ENCODE measurements at regions not wholly inside any gene's neighbourhood (a gene's known extent, or its start where the extent isn't known, plus 50 kb on each side); places are given as distances from the start of the nearest gene placed in this dataset.

DNA sequence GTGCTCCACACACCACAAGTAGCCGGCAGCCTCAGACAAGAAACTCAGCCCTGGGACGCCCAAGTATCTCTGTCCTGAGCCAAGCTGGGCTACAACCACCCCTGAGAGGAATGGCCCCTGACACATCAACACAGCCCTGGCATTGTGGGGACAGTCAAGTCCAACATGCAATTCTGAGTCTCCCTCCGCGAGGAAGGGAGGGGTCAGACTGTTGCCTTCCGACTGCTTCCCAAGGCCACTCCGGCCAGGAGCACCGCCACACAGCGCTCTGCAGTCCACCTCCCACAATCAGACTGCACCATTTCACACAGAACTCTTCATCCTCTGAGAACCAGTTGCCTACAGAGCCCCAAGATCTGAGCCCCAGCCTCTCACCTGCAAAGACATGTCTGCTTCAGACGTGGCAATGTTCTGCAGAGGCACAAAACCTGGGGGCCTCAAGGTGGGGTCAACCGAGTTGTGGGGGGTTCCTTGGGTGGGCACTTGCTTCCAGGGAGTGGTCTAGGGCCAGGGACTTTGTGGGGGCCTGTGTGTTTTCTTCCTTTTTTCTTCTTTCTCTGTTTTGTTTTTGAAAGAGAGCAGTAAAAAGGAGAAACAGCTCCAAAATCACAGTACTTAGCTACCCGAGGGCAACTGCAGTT is 76.7 kb upstream of the SALL3 start:
- no peak overlapping the region for H3K27ac ChIP-seq (ENCODE audit: low read length)
- peaks cover 0 to 18% of the 10 kb centered on the region in 2 donors for H3K9me3 ChIP-seq (ENCODE audit: control insufficient read depth in 1 of 2, low read length in 2 of 2)

DNA sequence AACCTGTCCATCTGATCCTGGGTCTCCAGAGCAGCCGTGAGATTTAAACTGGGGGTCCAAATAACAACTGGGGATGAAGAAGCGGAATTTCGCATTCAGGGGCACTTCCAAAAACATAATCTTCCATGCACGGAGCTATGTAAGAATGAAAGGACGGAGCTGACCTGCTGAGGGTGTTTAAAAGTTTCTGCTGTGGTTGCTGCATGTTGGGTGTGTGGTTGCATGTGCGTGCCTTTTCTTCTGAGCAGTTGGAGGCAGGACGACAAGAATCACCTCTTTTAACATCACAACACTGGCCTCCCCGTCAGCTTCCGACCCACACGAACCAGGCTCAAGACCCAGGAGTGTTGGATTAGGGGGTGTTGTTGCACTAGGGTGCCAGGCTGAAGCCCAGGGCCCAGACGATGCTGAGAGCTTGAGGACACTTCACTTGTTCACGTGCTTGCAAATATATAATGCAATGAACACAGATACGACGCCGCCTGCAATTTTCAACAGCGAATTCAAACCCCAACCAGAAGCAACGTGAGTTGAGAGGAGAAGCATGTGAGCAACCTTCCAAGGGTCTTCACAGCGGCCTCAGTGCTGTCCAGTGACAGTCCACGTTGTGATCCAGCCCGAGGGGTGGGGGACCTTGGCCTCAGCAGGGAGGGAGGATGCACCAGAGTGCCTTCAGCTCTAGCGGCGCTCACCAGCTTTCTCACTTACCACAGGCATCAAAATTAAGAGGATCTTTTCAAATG is 76.0 kb upstream of the SALL3 start:
- H3K27ac ChIP-seq (ENCODE audit: low read length), result no peak overlapping the region
- no peak overlapping the region for H3K4me3 ChIP-seq (ENCODE audit: low read depth in 1 of 2, low read length in 2 of 2)
- H3K36me3 ChIP-seq (ENCODE audit: control insufficient read depth in 1 of 2, insufficient read depth in 2 of 2, low read length in 2 of 2), result no peaks in the 10 kb centered on the region
- peaks cover 0 to 13% of the 10 kb centered on the region in 2 donors for H3K9me3 ChIP-seq (ENCODE audit: control insufficient read depth in 1 of 2, low read length in 2 of 2)
- H3K27me3 ChIP-seq (ENCODE audit: low read depth, low read length), result no peaks in the 10 kb centered on the region
- H3K4me1 ChIP-seq (ENCODE audit: control insufficient read depth in 1 of 2, insufficient read depth in 2 of 2, low read length in 2 of 2), result no peaks in the 10 kb centered on the region

More for the DNA sequence above, 76.7 kb upstream of the SALL3 start:
- Histone ChIP-seq H3K27me3 (ENCODE audit: low read depth, low read length) (no peaks in the 10 kb centered on the region), H3K4me3 (ENCODE audit: low read depth in 1 of 2, low read length in 2 of 2) (no peak overlapping the region), H3K4me1 (ENCODE audit: control insufficient read depth in 1 of 2, insufficient read depth in 2 of 2, low read length in 2 of 2) (no peaks in the 10 kb centered on the region), H3K36me3 (ENCODE audit: control insufficient read depth in 1 of 2, insufficient read depth in 2 of 2, low read length in 2 of 2) (no peaks in the 10 kb centered on the region)

DNA sequence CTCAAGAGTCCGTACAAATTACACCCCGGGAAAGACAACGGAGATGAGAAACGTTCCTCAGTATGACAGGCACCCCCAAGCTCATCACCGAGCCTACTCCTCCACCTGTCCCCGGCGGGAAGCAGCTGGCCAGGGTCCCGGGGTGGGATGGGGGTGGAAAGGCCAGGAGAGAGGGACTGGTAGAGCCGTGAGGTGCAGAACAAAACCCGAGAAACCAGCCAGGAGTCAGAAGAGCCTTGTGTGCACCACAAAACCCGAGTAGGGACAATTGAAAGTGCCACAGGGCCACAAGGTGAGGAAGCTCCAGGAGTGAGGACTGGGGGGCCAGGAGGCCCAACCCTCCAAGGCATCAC is 75.5 kb upstream of the SALL3 start:
- Histone ChIP-seq H3K36me3 (ENCODE audit: control insufficient read depth in 1 of 2, insufficient read depth in 2 of 2, low read length in 2 of 2) (no peaks in the 10 kb centered on the region), H3K4me1 (ENCODE audit: control insufficient read depth in 1 of 2, insufficient read depth in 2 of 2, low read length in 2 of 2) (no peaks in the 10 kb centered on the region), H3K27me3 (ENCODE audit: low read depth, low read length) (no peaks in the 10 kb centered on the region), H3K27ac (ENCODE audit: low read length) (no peak overlapping the region), H3K9me3 (ENCODE audit: control insufficient read depth in 1 of 2, low read length in 2 of 2) (peaks cover 0 to 7% of the 10 kb centered on the region in 2 donors), H3K4me3 (ENCODE audit: low read depth in 1 of 2, low read length in 2 of 2) (no peak overlapping the region)

DNA sequence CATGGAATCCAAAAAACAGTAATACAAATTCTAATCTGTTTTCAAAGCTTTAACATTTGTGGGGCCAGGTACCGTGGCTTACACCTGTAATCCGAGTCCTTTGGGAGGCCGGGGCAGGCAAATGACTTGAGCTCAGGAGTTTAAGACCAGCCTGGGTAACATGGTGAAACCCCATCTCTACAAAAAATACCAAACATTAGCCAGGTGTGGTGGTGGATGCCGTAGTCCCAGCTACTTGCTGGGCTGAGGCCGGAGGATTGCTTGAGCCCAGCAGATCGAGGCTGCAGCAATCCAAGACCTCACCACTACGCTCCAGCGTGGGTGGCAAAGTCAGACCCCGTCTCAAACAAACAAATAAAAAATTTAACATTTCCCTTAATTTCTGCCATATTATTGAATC is 74.3 kb upstream of the SALL3 start:
- Histone ChIP-seq H3K36me3 (ENCODE audit: control insufficient read depth in 1 of 2, insufficient read depth in 2 of 2, low read length in 2 of 2) (no peaks in the 10 kb centered on the region), H3K4me1 (ENCODE audit: control insufficient read depth in 1 of 2, insufficient read depth in 2 of 2, low read length in 2 of 2) (no peaks in the 10 kb centered on the region), H3K27me3 (ENCODE audit: low read depth, low read length) (no peaks in the 10 kb centered on the region), H3K4me3 (ENCODE audit: low read depth in 1 of 2, low read length in 2 of 2) (no peak overlapping the region), H3K9me3 (ENCODE audit: control insufficient read depth in 1 of 2, low read length in 2 of 2) (no peaks in the 10 kb centered on the region), H3K27ac (ENCODE audit: low read length) (no peak overlapping the region)

DNA sequence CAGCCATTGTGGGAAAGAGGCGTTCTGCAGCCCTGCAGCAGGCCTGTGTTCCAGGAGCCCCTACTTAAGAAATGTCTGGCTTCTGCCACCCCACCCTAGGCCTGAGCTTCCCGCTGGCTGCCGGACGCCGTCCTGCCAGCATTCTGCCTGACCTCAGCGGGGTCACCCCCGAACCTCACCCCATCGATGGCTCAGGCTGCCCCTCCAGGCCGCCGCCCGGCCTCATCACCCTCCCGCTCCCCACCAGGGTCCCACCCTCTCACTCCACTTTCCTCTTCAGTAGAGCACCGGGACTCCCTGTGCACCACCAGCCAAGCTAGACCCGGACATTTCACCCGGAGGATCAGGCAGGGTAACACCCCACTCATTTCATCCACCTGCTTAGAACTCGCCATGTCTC is 73.6 kb upstream of the SALL3 start:
- H3K4me1 ChIP-seq (ENCODE audit: control insufficient read depth in 1 of 2, insufficient read depth in 2 of 2, low read length in 2 of 2), result no peaks in the 10 kb centered on the region
- H3K27ac ChIP-seq (ENCODE audit: low read length), result no peak overlapping the region
- no peaks in the 10 kb centered on the region for H3K9me3 ChIP-seq (ENCODE audit: control insufficient read depth in 1 of 2, low read length in 2 of 2)
- no peak overlapping the region for H3K4me3 ChIP-seq (ENCODE audit: low read depth in 1 of 2, low read length in 2 of 2)
- no peaks in the 10 kb centered on the region for H3K27me3 ChIP-seq (ENCODE audit: low read depth, low read length)
- H3K36me3 ChIP-seq (ENCODE audit: control insufficient read depth in 1 of 2, insufficient read depth in 2 of 2, low read length in 2 of 2), result no peaks in the 10 kb centered on the region

DNA sequence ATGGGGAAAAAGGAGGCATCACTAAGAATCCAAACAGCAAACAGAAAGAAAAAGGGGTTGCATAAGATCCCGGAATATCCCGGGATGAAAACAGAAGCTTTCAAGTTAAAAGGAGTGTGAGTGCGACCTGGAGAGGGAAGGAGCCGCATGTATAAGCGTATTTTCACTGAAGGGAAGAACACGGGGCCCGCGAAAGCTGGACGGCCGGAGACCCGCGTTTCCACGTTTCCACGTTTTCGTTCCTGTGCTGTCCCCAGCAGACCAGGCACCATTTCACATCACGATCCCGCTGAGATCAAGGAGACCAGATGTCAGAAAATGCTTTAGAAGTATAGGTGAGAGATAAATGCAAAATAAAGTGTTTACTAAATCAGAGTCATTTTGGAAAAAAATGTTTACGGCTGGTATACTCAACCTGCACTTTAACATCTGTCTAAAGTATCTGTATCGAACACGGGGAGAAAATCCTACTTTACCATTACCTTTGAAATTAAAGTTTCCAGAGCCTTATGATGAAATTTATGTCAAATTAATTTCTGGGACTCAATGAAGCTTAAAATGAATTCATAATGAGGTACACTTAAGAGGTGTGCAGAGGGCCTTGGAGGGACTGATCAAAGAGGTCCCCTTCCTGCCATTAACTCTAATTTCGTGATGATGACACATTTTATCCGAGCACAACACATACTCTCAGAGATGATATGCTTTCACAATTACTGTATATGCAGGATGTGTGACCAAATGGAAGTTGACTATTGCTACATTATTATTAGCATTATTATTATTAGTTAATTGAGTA is 71.0 kb upstream of the SALL3 start:
- no peaks in the 10 kb centered on the region for H3K27me3 ChIP-seq (ENCODE audit: low read depth, low read length)
- H3K4me3 ChIP-seq (ENCODE audit: low read depth in 1 of 2, low read length in 2 of 2), result no peak overlapping the region
- H3K36me3 ChIP-seq (ENCODE audit: control insufficient read depth in 1 of 2, insufficient read depth in 2 of 2, low read length in 2 of 2), result no peaks in the 10 kb centered on the region
- H3K4me1 ChIP-seq (ENCODE audit: control insufficient read depth in 1 of 2, insufficient read depth in 2 of 2, low read length in 2 of 2), result no peaks in the 10 kb centered on the region
- H3K27ac ChIP-seq (ENCODE audit: low read length), result no peak overlapping the region
- H3K9me3 ChIP-seq (ENCODE audit: control insufficient read depth in 1 of 2, low read length in 2 of 2), result no peaks in the 10 kb centered on the region

DNA sequence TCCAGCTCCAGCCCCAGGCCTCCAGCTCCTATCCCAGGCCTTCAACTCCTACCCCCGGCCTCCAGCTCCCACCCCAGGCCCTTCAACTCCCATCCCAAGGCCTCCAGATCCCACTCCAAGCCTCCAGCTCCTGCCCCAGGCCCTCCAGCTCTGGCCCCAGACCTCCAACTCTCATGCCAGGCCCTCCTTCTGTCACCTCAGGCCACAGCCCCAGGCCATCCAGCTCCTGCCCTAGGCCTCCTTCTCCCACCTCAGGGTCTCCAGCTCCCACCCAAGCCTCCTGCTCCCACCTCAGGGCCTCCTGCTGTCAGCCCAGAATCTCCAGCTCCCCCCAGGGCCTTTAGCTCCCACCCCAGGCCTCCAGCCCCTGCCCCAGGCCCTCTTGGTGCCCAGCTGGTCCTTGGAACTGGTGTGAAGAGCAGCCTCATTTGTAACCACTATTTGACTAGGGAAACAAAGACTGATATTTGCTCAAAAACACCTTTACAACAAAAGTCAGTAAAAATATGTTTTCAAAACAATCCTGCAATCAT is 67.8 kb upstream of the SALL3 start:
- no peaks in the 10 kb centered on the region for H3K27me3 ChIP-seq (ENCODE audit: low read depth, low read length)
- no peaks in the 10 kb centered on the region for H3K36me3 ChIP-seq (ENCODE audit: control insufficient read depth in 1 of 2, insufficient read depth in 2 of 2, low read length in 2 of 2)
- no peak overlapping the region for H3K4me3 ChIP-seq (ENCODE audit: low read depth in 1 of 2, low read length in 2 of 2)
- H3K27ac ChIP-seq (ENCODE audit: low read length), result no peak overlapping the region
- no peaks in the 10 kb centered on the region for H3K4me1 ChIP-seq (ENCODE audit: control insufficient read depth in 1 of 2, insufficient read depth in 2 of 2, low read length in 2 of 2)
- peaks cover 0 to 3% of the 10 kb centered on the region in 2 donors for H3K9me3 ChIP-seq (ENCODE audit: control insufficient read depth in 1 of 2, low read length in 2 of 2)

DNA sequence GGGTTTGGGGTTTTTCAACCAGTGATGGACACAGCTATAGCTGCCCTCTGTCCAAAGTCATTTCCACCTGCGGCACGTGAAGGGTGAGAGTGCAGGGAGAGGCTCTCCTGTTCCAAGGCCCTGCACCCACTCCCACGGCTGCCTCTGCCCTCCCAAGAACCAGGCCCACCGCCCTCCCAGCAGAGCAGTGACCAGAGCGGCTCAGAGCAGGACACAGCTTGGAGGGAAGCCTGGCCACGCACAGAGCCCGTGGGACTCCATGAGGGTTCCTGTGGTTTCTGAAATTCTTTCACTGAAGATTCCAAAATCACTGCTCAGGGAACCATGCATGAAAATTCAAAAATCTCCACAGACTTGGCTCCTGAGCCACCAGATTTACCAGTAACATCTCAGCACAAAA is 67.3 kb upstream of the SALL3 start:
- H3K4me1 ChIP-seq (ENCODE audit: control insufficient read depth in 1 of 2, insufficient read depth in 2 of 2, low read length in 2 of 2), result no peaks in the 10 kb centered on the region
- H3K27ac ChIP-seq (ENCODE audit: low read length), result no peak overlapping the region
- no peak overlapping the region for H3K4me3 ChIP-seq (ENCODE audit: low read depth in 1 of 2, low read length in 2 of 2)
- peaks cover 0 to 3% of the 10 kb centered on the region in 2 donors for H3K9me3 ChIP-seq (ENCODE audit: control insufficient read depth in 1 of 2, low read length in 2 of 2)
- no peaks in the 10 kb centered on the region for H3K36me3 ChIP-seq (ENCODE audit: control insufficient read depth in 1 of 2, insufficient read depth in 2 of 2, low read length in 2 of 2)
- no peaks in the 10 kb centered on the region for H3K27me3 ChIP-seq (ENCODE audit: low read depth, low read length)

DNA sequence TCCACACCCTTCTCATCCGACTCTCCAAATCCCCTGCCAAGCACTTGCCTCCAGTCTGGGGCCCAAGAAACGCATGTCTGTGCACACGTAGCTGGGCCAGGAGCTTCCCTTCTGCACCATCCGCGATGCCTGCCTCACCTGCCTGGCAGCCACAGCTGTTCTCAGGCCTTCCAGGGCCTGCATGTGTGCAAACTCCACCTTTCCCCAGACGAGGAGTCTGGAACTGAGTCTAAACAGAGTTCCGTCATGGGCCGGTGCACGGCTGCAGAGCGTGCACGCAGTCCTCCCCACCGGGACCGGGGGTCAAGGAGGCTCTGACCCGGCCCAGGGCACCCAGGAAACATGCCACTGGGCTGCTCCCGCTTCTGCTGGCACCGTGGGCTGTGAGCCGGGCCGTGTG is 66.8 kb upstream of the SALL3 start:
- H3K27me3 ChIP-seq (ENCODE audit: low read depth, low read length), result no peaks in the 10 kb centered on the region
- no peak overlapping the region for H3K27ac ChIP-seq (ENCODE audit: low read length)
- no peaks in the 10 kb centered on the region for H3K4me1 ChIP-seq (ENCODE audit: control insufficient read depth in 1 of 2, insufficient read depth in 2 of 2, low read length in 2 of 2)
- H3K36me3 ChIP-seq (ENCODE audit: control insufficient read depth in 1 of 2, insufficient read depth in 2 of 2, low read length in 2 of 2), result no peaks in the 10 kb centered on the region
- peaks cover 0 to 3% of the 10 kb centered on the region in 2 donors for H3K9me3 ChIP-seq (ENCODE audit: control insufficient read depth in 1 of 2, low read length in 2 of 2)
- no peak overlapping the region for H3K4me3 ChIP-seq (ENCODE audit: low read depth in 1 of 2, low read length in 2 of 2)

DNA sequence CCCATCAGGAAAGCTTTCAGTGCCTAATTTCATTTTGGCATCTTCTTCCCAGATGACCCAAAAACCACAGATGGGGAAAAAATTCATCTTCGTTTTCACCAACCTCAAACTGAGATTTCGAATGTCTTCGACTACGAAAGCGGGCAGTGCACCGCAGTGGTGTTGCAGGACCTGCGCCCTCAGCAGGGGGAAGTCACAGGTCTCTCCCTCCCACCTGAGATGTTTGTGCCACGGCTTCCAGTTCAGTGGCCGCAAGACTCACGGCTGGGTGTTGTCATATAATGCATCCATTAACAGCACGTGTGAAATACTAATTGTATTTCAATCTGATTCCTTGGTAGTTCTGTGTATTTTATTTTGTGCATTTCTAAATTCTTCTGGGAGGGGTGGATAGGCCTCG is 66.2 kb upstream of the SALL3 start:
- Histone ChIP-seq H3K9me3 (ENCODE audit: control insufficient read depth in 1 of 2, low read length in 2 of 2) (peaks cover 0 to 3% of the 10 kb centered on the region in 2 donors), H3K4me3 (ENCODE audit: low read depth in 1 of 2, low read length in 2 of 2) (no peak overlapping the region), H3K36me3 (ENCODE audit: control insufficient read depth in 1 of 2, insufficient read depth in 2 of 2, low read length in 2 of 2) (no peaks in the 10 kb centered on the region), H3K27me3 (ENCODE audit: low read depth, low read length) (no peaks in the 10 kb centered on the region), H3K27ac (ENCODE audit: low read length) (no peak overlapping the region), H3K4me1 (ENCODE audit: control insufficient read depth in 1 of 2, insufficient read depth in 2 of 2, low read length in 2 of 2) (no peaks in the 10 kb centered on the region)

DNA sequence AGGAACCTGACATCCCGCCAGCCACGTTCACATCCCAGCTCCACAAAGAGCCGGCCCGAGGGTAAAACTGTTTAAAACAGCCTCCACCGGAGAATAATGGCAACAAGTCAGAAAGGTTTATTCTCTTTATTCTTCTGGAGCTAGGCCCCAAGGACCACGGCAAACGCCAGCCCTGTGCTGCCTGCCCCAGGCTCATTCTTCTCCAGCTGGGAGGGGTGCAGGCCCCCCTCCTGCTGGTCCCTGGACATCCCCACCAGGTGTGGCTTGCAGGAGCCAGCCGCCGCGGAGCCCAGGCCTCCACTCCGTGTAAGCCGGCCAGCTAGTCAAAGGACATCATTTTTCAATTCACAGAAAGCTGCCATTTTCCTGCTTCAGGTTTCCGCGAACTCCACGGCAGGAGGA is 65.8 kb upstream of the SALL3 start:
- Histone ChIP-seq H3K36me3 (ENCODE audit: control insufficient read depth in 1 of 2, insufficient read depth in 2 of 2, low read length in 2 of 2) (no peaks in the 10 kb centered on the region), H3K9me3 (ENCODE audit: control insufficient read depth in 1 of 2, low read length in 2 of 2) (peaks cover 0 to 3% of the 10 kb centered on the region in 2 donors), H3K27ac (ENCODE audit: low read length) (no peak overlapping the region), H3K27me3 (ENCODE audit: low read depth, low read length) (no peaks in the 10 kb centered on the region), H3K4me1 (ENCODE audit: control insufficient read depth in 1 of 2, insufficient read depth in 2 of 2, low read length in 2 of 2) (no peaks in the 10 kb centered on the region), H3K4me3 (ENCODE audit: low read depth in 1 of 2, low read length in 2 of 2) (no peak overlapping the region)
